NT2/D1 (cell line): ENCODE measurements at regions not wholly inside any gene's neighbourhood (a gene's known extent, or its start where the extent isn't known, plus 50 kb on each side); places are given as distances from the start of the nearest gene placed in this dataset.

Experiments
- SUZ12 ChIP-seq: IDR thresholded peaks from 2 replicates; pipeline ENCODE4 v1.6.1; 2011; ENCODE audit not compliant: insufficient read length, insufficient read depth; ENCODE audit errors: extremely low read depth
- YY1 ChIP-seq: IDR thresholded peaks from 2 replicates; pipeline ENCODE4 v1.6.1; 2011; ENCODE audit not compliant: insufficient read length, insufficient read depth

GRCh38 chr5:164608507-164608906, 1103.1 kb downstream of the MAT2B start:
- TF ChIP-seq YY1 (no peak), SUZ12 (no peak)
